SW 1271 (cell line): ENCODE measurements at regions not wholly inside any gene's neighbourhood (a gene's known extent, or its start where the extent isn't known, plus 50 kb on each side); places are given as distances from the start of the nearest gene placed in this dataset.

Experiments
- DNase-seq, 2 experiments: peaks; one replicate each; lab custom pipeline; 2025; lab: John Stamatoyannopoulos, UW

GRCh38 chr1:232381394-232382100 is 248.4 kb downstream of the SIPA1L2 start:
- DNase-seq, result no peak

GRCh38 chr1:232380596-232380995 is 249.3 kb downstream of the SIPA1L2 start:
- no peak for DNase-seq

GRCh38 chr1:232380131-232380530 is 249.8 kb downstream of the SIPA1L2 start:
- no peak for DNase-seq

- no peak for DNase-seq
Observed at GRCh38 chr1:232379063-232379434, 250.9 kb downstream of the SIPA1L2 start.

GRCh38 chr1:232378266-232379062 is 251.5 kb downstream of the SIPA1L2 start:
- DNase-seq, result no peak

- DNase-seq, result no peak
Observed at GRCh38 chr1:232377494-232377770, 252.5 kb downstream of the SIPA1L2 start.

- no peak for DNase-seq
Observed at GRCh38 chr1:232376632-232377493, 253.1 kb downstream of the SIPA1L2 start.

- DNase-seq, result no peak
Observed at GRCh38 chr1:232372841-232373440, 257.0 kb downstream of the SIPA1L2 start.

GRCh38 chr1:232372431-232372830 is 257.5 kb downstream of the SIPA1L2 start:
- DNase-seq, result no peak

- DNase-seq, result no peak
Observed at GRCh38 chr1:232369451-232370296, 260.3 kb downstream of the SIPA1L2 start.

- DNase-seq, result no peak
Observed at GRCh38 chr1:232368821-232369321, 261.1 kb downstream of the SIPA1L2 start.

- DNase-seq, result no peak
Observed at GRCh38 chr1:232367293-232367692, 262.6 kb downstream of the SIPA1L2 start.

- no peak for DNase-seq
Observed at GRCh38 chr1:232364654-232365382, 265.1 kb downstream of the SIPA1L2 start.

- no peak for DNase-seq
Observed at GRCh38 chr1:232363008-232363407, 266.9 kb downstream of the SIPA1L2 start.

GRCh38 chr1:232357416-232357815 is 272.5 kb downstream of the SIPA1L2 start:
- no peak for DNase-seq

- no peak for DNase-seq
Observed at GRCh38 chr1:232355162-232356006, 274.5 kb downstream of the SIPA1L2 start.

GRCh38 chr1:232353001-232353400 is 276.9 kb downstream of the SIPA1L2 start:
- no peak for DNase-seq

- DNase-seq, result no peak
Observed at GRCh38 chr1:232352366-232352765, 277.6 kb downstream of the SIPA1L2 start.

- no peak for DNase-seq
Observed at GRCh38 chr1:232351335-232351734, 278.6 kb downstream of the SIPA1L2 start.

GRCh38 chr1:232346844-232347243 is 283.1 kb downstream of the SIPA1L2 start:
- no peak for DNase-seq
